Ascending aorta (tissue), 2 donors: ENCODE measurements at regions not wholly inside any gene's neighbourhood (a gene's known extent, or its start where the extent isn't known, plus 50 kb on each side); places are given as distances from the start of the nearest gene placed in this dataset.
"Not testable (repeated sequence)": the region's sequence is repeated elsewhere in the genome, so short reads cannot be mapped to it uniquely, and the experiment has no call there.

Experiments used
- DNase-seq, 2 donors: peaks; one replicate each; pipeline ENCODE4 v3.0.0-alpha.2; 2019; ENCODE audit warnings: low spot score in 2 of 2
- H3K27ac ChIP-seq, 2 donors: fragments of 200-600 bp; sonication (generic); one replicate each; pipeline ENCODE4 v1.5.1; 2016 to 2017; ENCODE audit warnings: mild to moderate bottlenecking in 1 of 2
- H3K27me3 ChIP-seq: fragments of 200-600 bp; sonication (generic); one replicate; pipeline ENCODE4 v1.5.1; 2017
- H3K36me3 ChIP-seq, 2 donors: fragments of 200-600 bp; sonication (generic); one replicate each; pipeline ENCODE4 v1.5.1; 2016
- H3K4me1 ChIP-seq, 2 donors: fragments of 200-600 bp; sonication (generic); one replicate each; pipeline ENCODE4 v1.5.1; 2016 to 2017; ENCODE audit warnings: mild to moderate bottlenecking in 1 of 2
- H3K4me3 ChIP-seq, 2 donors: fragments of 200-600 bp; sonication (generic); one replicate each; pipeline ENCODE4 v1.5.1; 2016 to 2017; ENCODE audit warnings: mild to moderate bottlenecking in 1 of 2
- H3K9me3 ChIP-seq, 2 donors: fragments of 200-600 bp; sonication (generic); one replicate each; pipeline ENCODE4 v1.5.1; 2016
- CTCF ChIP-seq, 3 experiments: fragments of 200-600 bp in 2 of 3; fragments of 450-650 bp in 1 of 3; sonication (generic) in 2 of 3; IDR thresholded peaks; one replicate each; pipeline ENCODE4 v1.5.1; 2016 to 2019; ENCODE audit warnings: antibody characterized with exemption in 3 of 3, mild to moderate bottlenecking in 1 of 3, moderate library complexity in 1 of 3
- intact Hi-C: fragments of 100-400 bp; cut with DNase I; formaldehyde crosslinking; loops from one replicate; pipeline ENCODE4 v1.15.1; 2023

- Histone ChIP-seq H3K27ac (no peak overlapping the region), H3K4me3 (no peak overlapping the region), H3K4me1 (no peaks in the 10 kb centered on the region), H3K27me3 (no peaks in the 10 kb centered on the region), H3K9me3 (peaks cover 0 to 5% of the 10 kb centered on the region in 2 donors), H3K36me3 (no peaks in the 10 kb centered on the region)
- no peak for DNase-seq
- no peak for TF ChIP-seq CTCF (IDR thresholded peaks at IDR 0.05)
- intact Hi-C loops: no loop called here
Measured at GRCh38 chrX:1020634-1021166, 191.7 kb downstream of the CRLF2 start.

- H3K27me3 ChIP-seq, DNase-seq, H3K9me3 ChIP-seq, H3K36me3 ChIP-seq, intact Hi-C loops, H3K4me3 ChIP-seq, H3K27ac ChIP-seq, H3K4me1 ChIP-seq: not testable (repeated sequence)
Measured at GRCh38 chrX:1016926-1017325, 195.5 kb downstream of the CRLF2 start.

- H3K4me1 ChIP-seq, H3K9me3 ChIP-seq, H3K36me3 ChIP-seq, intact Hi-C loops, H3K27me3 ChIP-seq, H3K27ac ChIP-seq, DNase-seq, H3K4me3 ChIP-seq: not testable (repeated sequence)
Measured at GRCh38 chrX:1016281-1016680, 196.2 kb downstream of the CRLF2 start.

GRCh38 chrX:1012678-1013300, 199.7 kb downstream of the CRLF2 start:
- Histone ChIP-seq H3K27ac (no peak overlapping the region), H3K36me3 (no peaks in the 10 kb centered on the region), H3K4me3 (no peak overlapping the region), H3K4me1 (no peaks in the 10 kb centered on the region), H3K9me3 (no peaks in the 10 kb centered on the region), H3K27me3 (no peaks in the 10 kb centered on the region)
- intact Hi-C loops: no loop called here
- no peak for TF ChIP-seq CTCF (IDR thresholded peaks at IDR 0.05)
- DNase-seq: no peak

GRCh38 chrX:1011691-1012283, 200.7 kb downstream of the CRLF2 start:
- H3K9me3 ChIP-seq: no peaks in the 10 kb centered on the region
- TF ChIP-seq CTCF (IDR thresholded peaks at IDR 0.05): no peak
- H3K4me3 ChIP-seq: no peak overlapping the region
- no peak overlapping the region for H3K27ac ChIP-seq
- H3K4me1 ChIP-seq: no peaks in the 10 kb centered on the region
- intact Hi-C loops: no loop called here
- no peaks in the 10 kb centered on the region for H3K36me3 ChIP-seq
- DNase-seq: no peak
- H3K27me3 ChIP-seq: no peaks in the 10 kb centered on the region

- intact Hi-C loops: no loop called here
- DNase-seq: no peak
- Histone ChIP-seq H3K4me3 (no peak overlapping the region), H3K4me1 (no peaks in the 10 kb centered on the region), H3K27ac (no peak overlapping the region), H3K9me3 (no peaks in the 10 kb centered on the region), H3K27me3 (no peaks in the 10 kb centered on the region), H3K36me3 (no peaks in the 10 kb centered on the region)
- no peak for TF ChIP-seq CTCF (IDR thresholded peaks at IDR 0.05)
Measured at GRCh38 chrX:1009771-1010170, 202.7 kb downstream of the CRLF2 start.
